ENCODE measurements at regions not wholly inside any gene's neighbourhood (a gene's known extent, or its start where the extent isn't known, plus 50 kb on each side); places are given as distances from the start of the nearest gene placed in this dataset.

DNA sequence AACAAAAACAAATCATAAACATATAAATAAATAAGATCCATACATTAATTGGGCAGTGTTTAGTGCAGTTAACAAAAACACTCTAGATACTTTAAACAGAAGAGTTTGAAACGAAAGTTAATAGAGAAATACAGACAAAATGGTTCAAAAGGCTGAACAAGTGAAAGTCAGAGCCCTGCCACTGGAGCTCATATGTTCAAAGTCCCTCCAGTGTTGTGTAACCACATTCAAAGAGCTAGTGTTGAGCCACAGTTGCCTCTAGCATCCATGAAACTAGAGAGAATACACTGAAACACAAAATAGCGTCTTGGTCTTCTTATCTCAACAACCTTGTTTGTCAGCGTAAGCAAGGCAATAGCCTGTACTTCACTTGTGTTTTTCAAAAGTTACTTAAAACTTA lies 1309.8 kb upstream of the NRXN1 start:
- TF ChIP-seq CEBPB (IDR thresholded peaks at IDR 0.05; ENCODE audit: borderline replicate concordance in 1 of 2, low read depth in 2 of 2, low read length in 2 of 2) = no peak
- TF ChIP-seq RELB (IDR thresholded peaks at IDR 0.05; ENCODE audit: low read depth) = no peak
- no peak for TF ChIP-seq ZZZ3 (IDR thresholded peaks at IDR 0.05; ENCODE audit: control insufficient read depth, insufficient read length, low read depth)
- no peak for TF ChIP-seq STAT1 (conservative IDR thresholded peaks at IDR 0.05)
- TF ChIP-seq POLR2A (IDR thresholded peaks at IDR 0.05; ENCODE audit: low read depth, low read length) = no peak
- TF ChIP-seq EP300 (IDR thresholded peaks at IDR 0.05; ENCODE audit: borderline replicate concordance in 1 of 2, control insufficient read depth in 1 of 2, low read depth in 2 of 2, low read length in 2 of 2) = no peak
- TF ChIP-seq, protein P1, sequence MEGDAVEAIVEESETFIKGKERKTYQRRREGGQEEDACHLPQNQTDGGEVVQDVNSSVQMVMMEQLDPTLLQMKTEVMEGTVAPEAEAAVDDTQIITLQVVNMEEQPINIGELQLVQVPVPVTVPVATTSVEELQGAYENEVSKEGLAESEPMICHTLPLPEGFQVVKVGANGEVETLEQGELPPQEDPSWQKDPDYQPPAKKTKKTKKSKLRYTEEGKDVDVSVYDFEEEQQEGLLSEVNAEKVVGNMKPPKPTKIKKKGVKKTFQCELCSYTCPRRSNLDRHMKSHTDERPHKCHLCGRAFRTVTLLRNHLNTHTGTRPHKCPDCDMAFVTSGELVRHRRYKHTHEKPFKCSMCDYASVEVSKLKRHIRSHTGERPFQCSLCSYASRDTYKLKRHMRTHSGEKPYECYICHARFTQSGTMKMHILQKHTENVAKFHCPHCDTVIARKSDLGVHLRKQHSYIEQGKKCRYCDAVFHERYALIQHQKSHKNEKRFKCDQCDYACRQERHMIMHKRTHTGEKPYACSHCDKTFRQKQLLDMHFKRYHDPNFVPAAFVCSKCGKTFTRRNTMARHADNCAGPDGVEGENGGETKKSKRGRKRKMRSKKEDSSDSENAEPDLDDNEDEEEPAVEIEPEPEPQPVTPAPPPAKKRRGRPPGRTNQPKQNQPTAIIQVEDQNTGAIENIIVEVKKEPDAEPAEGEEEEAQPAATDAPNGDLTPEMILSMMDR (IDR thresholded peaks at IDR 0.05 in 2 of 3, conservative IDR thresholded peaks at IDR 0.05 in 1 of 3; ENCODE audit: control insufficient read depth in 2 of 3, extremely low read depth in 1 of 3, insufficient read depth in 1 of 3, low read depth in 3 of 3, low read length in 3 of 3) = no peak
- TF ChIP-seq RCOR1 (conservative IDR thresholded peaks at IDR 0.05; ENCODE audit: low read depth, low read length) = no peak
- no peak for TF ChIP-seq POLR2AphosphoS2 (IDR thresholded peaks at IDR 0.05; ENCODE audit: low read depth, low read length)
